HL-60 (cell line): ENCODE measurements at regions not wholly inside any gene's neighbourhood (a gene's known extent, or its start where the extent isn't known, plus 50 kb on each side); places are given as distances from the start of the nearest gene placed in this dataset.

Source experiments
- GABPA ChIP-seq: IDR thresholded peaks from 2 replicates; pipeline ENCODE4 v1.6.1; 2012; ENCODE audit warnings: low read depth
- POLR2AphosphoS5 ChIP-seq: IDR thresholded peaks from 2 replicates; pipeline ENCODE4 v1.6.1; 2012; ENCODE audit warnings: low read depth
- REST ChIP-seq: IDR thresholded peaks from 2 replicates; pipeline ENCODE4 v1.6.1; 2012; ENCODE audit warnings: low read depth; ENCODE audit not compliant: insufficient replicate concordance
- TF ChIP-seq, protein P1 (sequence below): IDR thresholded peaks from one replicate; pipeline ENCODE4 v1.5.1; 2011; ENCODE audit warnings: low read length, control low read depth, inconsistent platforms; ENCODE audit not compliant: insufficient read depth

DNA sequence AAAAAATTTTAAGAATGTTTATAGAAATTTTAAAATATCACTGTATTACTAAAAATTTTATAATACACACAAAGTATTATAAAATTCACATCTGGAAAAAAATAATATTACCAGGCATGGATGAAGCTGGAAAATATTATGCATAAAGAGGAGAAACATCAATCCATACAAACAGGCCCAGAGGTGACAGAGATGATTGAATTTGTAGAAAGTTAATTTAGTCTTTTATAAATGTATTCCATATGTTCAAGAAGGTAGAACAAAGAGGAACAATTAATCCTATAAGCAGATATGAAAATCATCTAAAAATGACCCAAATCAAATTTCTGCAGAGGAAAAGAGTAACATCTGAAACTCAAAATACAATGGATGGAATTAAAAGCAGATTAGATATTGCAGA, 605.2 kb upstream of the CELF4 start:
- TF ChIP-seq, protein P1, sequence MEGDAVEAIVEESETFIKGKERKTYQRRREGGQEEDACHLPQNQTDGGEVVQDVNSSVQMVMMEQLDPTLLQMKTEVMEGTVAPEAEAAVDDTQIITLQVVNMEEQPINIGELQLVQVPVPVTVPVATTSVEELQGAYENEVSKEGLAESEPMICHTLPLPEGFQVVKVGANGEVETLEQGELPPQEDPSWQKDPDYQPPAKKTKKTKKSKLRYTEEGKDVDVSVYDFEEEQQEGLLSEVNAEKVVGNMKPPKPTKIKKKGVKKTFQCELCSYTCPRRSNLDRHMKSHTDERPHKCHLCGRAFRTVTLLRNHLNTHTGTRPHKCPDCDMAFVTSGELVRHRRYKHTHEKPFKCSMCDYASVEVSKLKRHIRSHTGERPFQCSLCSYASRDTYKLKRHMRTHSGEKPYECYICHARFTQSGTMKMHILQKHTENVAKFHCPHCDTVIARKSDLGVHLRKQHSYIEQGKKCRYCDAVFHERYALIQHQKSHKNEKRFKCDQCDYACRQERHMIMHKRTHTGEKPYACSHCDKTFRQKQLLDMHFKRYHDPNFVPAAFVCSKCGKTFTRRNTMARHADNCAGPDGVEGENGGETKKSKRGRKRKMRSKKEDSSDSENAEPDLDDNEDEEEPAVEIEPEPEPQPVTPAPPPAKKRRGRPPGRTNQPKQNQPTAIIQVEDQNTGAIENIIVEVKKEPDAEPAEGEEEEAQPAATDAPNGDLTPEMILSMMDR = no peak
- TF ChIP-seq REST = no peak
- TF ChIP-seq GABPA = no peak
- no peak for TF ChIP-seq POLR2AphosphoS5
